GM19043 (cell line): ENCODE measurements at regions not wholly inside any gene's neighbourhood (a gene's known extent, or its start where the extent isn't known, plus 50 kb on each side); places are given as distances from the start of the nearest gene placed in this dataset.
"Not testable (repeated sequence)": the region's sequence is repeated elsewhere in the genome, so short reads cannot be mapped to it uniquely, and the experiment has no call there.

Experiments
- ATAC-seq: cut with Tn5 transposase; IDR thresholded peaks from one replicate; pipeline ENCODE4 v1.9.1; 2021; ENCODE audit warnings: low read depth; ENCODE audit not compliant: unreplicated experiment

DNA sequence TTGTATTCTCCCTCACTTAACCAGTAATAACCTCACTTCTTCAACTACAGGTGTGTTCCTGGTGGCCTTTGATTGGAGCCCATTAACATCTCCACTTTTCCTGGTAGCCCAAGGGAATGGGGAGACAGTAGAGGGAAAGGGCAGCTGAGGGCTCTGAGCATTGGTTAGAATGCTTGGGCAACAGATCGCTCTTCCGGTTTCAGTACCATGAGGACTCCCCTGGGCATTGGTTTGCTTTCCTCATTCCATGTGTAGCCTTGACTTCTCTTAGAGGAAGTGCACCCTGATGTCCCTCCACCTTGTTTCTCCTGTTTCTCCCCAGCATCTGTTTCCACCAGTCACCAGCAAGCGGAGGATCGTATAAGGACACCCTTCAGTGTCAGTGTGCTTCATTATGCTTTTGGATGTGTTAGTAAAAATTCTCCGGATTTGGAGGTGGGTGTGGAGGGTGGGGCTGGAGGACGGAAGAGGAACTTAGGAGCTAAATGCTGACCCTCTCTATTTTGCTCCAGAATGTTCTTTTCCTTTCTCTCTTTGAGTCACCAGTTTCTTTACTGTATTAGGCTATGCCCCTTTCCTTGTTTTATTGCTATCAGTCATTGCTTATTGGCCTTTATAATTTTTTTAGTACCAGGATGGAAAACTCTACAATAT is 50.6 kb upstream of the ZNG1B start:
- ATAC-seq: not testable (repeated sequence)

DNA sequence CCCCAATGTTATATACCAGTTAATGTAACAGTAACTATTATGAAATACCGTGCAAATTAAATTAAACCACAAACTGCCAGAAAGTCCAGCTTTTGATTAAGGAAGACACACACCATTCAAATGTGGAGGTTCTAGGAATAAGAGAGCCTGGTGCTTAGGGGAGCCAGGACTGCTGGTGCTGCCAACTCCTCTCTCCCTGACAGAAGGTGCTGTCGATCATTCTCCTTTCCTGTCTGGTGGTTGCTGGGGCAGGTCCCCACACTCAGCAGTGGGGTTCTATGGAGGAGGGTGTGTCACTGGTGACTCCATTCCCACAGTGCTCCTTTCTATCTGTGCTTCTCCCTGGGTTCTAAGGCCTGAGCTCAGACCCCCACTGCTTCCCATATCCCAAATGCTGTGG is 57.9 kb upstream of the ZNG1B start:
- not testable (repeated sequence) for ATAC-seq

- ATAC-seq: no peak
Measured at GRCh38 chr2:113376913-113377445, 60.5 kb upstream of the ZNG1B start.

DNA sequence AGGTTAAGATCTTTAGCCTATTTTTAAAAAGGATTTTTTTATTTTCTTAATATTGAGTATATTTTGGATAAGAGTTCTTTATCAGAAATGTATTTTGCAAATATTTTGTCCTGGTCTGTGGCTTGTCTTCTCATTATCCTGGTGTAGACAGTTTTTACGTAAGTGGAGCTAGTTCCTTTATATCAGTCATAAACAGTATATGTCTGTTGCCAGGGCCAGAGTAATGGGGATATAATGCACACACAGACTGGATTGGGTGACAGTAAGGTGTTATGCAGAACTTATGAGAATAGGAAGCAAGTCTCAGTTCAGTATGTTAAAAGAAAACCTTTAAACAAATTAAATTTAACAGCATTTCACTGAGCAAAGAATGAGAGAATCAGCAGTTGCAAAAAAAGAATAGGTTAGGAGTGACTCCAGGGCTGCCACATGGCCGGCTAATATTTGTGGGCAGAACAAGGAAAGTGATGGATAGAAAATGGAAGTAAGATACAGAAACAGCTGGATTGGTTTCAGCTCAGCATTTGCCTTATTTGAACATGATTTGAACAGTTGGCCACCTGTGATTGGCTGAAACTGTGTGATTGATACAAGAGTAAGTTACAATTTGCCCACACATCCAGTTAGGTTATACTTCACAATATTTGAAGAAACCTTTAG is 61.1 kb upstream of the ZNG1B start:
- ATAC-seq: no peak

GRCh38 chr2:113374857-113375256 is 62.6 kb upstream of the ZNG1B start:
- ATAC-seq: not testable (repeated sequence)

- ATAC-seq: not testable (repeated sequence)
Measured at GRCh38 chr2:113372258-113372834, 65.1 kb upstream of the ZNG1B start.

DNA sequence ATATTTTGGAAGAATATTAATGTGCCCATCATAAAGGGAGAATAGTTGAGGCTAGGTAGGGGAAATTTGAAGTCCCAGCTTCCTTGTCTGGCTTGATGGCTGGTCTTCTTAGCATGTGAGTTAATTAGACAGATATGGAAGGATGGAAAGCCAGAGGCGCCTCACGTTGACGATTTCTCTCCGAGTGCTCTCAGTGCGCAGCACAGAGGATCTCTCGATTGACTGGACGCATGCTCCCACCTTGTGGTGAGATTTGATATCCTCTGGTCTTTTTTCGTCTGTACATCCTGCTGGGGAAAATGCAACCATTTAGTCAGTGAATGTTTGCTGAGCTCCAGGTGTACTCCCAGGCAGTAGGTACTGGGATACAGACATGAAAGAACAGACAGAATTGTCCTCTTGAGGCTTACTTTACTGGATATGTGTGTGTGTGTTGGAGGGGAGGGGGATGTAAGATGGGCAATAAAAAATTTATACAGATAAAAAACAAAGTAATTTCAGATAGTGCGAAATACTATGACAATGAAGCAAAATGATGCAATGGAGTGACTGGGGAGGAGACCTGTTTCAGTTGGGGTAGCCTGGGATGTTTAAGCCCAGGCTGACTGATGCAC is 66.9 kb upstream of the ZNG1B start:
- peak; percentile 77 for ATAC-seq

- no peak for ATAC-seq
Measured at GRCh38 chr2:113370030-113370429, 67.5 kb upstream of the ZNG1B start.

DNA sequence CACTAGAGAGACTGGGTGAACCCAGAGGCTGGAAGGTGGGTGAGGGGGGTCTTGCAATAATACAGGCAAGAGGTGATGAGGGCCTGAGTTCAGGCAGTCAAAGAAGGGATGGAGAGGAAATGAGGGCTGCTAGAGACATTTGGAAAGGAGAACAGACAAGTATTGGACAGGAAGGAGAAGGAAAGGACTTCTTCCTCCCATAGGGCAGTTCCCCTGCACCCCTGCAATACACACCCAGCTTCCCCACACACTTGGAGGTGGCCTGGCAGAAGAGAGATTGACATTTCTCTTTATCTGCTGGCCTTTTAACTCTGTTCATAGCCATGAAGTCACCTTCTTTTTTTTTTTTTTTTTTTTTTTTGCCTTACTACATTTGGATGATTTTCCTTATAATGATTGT is 68.9 kb upstream of the ZNG1B start:
- ATAC-seq: not testable (repeated sequence)

GRCh38 chr2:113366821-113367220 is 70.7 kb upstream of the ZNG1B start:
- ATAC-seq: not testable (repeated sequence)

DNA sequence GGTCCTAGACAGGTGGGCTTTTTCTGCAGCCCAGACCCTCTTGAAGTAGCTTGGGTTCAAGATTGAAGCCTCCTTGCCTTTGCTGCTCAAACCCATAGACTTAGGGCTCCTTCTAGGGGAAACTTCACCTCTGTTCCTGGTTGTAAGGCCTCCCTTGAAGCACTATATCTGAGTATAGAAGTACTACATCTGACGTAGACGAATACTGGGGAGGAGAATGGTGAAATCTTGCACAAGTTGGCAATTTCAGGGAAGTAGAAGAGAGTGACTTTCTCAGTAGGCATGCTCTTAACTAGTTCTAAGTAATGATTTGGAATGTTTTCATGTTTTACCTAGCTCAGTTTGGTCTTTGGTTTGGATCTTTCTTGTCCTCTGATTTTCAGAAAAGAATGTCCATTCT is 71.7 kb upstream of the ZNG1B start:
- ATAC-seq: not testable (repeated sequence)

- ATAC-seq: not testable (repeated sequence)
Measured at GRCh38 chr2:113365290-113365689, 72.2 kb upstream of the ZNG1B start.

DNA sequence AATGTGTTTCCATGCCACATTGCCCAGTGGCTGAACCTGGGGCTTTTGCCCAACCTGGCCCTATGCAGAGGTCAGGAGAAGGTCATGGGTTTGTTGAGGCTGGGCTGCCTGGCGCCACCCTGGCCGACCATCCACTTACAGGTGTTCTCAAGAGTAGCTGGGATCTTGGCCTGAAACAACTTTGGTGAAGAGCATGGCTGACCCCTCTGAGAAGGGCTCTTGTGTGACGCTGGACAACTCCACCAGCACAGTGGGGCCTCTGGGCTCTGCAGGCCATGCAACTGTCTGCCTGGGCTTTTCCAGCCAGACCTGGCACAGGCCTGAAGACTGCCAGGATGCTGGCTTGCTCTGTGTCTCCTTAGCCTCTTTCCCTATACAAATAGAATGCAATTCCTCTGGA is 76.4 kb upstream of the ZNG1B start:
- ATAC-seq: no peak

DNA sequence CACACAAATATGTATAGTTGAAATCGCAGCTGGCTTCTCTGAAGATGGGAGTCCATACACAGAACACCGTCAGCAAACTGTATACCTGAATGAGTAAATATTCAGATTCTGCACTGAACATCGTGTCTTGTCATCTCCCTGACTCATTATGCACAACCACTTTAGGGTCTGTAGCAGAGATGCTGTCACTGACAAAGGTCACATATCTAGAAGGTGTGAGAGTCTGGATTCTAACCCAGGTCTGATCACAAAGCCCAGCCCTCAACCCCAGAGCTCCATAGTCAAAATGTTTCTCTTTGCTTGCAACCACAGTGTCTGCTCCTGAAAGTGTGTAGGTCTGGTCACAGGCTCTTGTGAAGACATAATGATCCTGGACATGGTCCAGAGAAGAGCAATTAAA is 78.3 kb upstream of the PAX8 start:
- ATAC-seq: no peak

GRCh38 chr2:113356284-113356683 is 77.6 kb upstream of the PAX8 start:
- ATAC-seq: not testable (repeated sequence)

GRCh38 chr2:113355339-113356015 is 76.8 kb upstream of the PAX8 start:
- ATAC-seq: not testable (repeated sequence)

DNA sequence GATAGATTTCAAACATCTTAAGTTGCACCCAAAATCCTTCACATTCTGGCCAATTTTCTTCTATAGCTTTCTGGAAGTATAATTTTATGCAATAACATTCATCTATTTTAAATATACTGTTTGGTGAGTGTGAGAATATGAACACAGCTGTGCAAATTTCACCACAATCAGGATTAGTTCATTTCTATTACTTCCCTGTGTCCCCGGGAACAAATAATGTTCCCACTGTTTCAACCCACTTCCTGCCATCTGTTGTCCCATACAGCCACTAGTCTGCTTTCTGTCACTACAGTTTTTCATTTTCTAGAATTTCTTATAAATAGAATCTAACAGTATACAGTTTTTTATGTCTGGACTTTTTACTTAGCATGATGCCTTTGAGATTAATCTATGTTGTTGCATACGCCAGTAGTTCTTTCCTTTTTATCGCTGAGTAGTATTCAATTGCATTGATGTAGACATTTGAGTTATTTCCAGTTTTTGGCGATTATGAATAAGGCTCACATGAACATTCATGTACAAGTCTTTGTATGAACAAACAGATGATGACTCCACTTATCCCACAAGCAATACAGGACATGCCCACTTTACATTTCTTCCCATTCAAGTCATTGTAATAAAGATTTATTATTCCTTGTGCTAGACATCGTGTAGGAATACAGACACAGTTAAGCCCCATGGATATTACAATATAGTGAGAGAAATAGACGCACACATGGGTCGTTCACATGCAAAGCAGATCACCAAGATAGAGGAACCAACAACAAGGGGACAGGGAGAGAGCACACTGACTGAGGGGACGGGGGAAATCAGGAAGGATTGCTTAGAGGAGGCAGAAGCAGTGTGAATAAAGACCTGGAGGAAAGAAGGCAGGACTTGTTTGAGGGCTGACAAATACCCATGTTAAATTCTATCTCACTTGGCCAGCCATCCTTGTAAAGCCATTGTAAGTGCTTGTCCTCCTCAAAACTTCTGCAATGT is 72.9 kb upstream of the PAX8 start:
- ATAC-seq: no peak

GRCh38 chr2:113343800-113344199 is 65.1 kb upstream of the PAX8 start:
- ATAC-seq: not testable (repeated sequence)

DNA sequence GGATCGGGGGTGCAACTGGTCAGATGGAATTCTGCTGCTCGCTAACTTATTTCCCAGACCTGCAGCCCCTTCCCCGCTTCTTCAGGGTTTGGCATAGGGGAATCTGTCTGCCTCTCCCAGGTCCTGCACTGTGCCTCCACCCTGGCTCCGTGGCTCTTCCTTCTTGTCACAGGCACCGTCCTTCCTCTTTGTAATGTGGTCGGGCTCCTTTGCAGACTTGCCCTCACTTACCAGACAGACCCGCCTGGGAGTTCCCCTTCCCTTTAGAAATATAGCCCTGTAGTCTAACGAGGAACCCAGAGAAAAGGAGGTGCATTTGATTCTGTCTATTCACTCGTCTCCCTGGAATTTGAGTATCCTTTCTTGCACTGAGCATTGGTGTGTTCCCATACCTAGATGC is 63.9 kb upstream of the PAX8 start:
- ATAC-seq: no peak

- not testable (repeated sequence) for ATAC-seq
Measured at GRCh38 chr2:113341870-113342253, 63.1 kb upstream of the PAX8 start.
